Loucy (cell line): ENCODE measurements at regions not wholly inside any gene's neighbourhood (a gene's known extent, or its start where the extent isn't known, plus 50 kb on each side); places are given as distances from the start of the nearest gene placed in this dataset.

Source experiments
- EZH2phosphoT487 ChIP-seq: fragments of 200-600 bp; IDR thresholded peaks from 2 replicates; pipeline ENCODE4 v1.6.1; 2018; ENCODE audit warnings: antibody characterized with exemption, mild to moderate bottlenecking, moderate library complexity, borderline replicate concordance
- TF ChIP-seq, protein P1 (sequence below): fragments of 200-600 bp; sonication (generic); conservative IDR thresholded peaks from 2 replicates; pipeline ENCODE4 v1.5.1; 2014; ENCODE audit warnings: mild to moderate bottlenecking, antibody characterized with exemption, low read length

- TF ChIP-seq, protein P1, sequence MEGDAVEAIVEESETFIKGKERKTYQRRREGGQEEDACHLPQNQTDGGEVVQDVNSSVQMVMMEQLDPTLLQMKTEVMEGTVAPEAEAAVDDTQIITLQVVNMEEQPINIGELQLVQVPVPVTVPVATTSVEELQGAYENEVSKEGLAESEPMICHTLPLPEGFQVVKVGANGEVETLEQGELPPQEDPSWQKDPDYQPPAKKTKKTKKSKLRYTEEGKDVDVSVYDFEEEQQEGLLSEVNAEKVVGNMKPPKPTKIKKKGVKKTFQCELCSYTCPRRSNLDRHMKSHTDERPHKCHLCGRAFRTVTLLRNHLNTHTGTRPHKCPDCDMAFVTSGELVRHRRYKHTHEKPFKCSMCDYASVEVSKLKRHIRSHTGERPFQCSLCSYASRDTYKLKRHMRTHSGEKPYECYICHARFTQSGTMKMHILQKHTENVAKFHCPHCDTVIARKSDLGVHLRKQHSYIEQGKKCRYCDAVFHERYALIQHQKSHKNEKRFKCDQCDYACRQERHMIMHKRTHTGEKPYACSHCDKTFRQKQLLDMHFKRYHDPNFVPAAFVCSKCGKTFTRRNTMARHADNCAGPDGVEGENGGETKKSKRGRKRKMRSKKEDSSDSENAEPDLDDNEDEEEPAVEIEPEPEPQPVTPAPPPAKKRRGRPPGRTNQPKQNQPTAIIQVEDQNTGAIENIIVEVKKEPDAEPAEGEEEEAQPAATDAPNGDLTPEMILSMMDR = no peak
- TF ChIP-seq EZH2phosphoT487 = no peak
These were observed 65.2 kb upstream of the LOC128125822 start for GRCh38 chr6:63507096-63507495.
